ENCODE measurements at regions not wholly inside any gene's neighbourhood (a gene's known extent, or its start where the extent isn't known, plus 50 kb on each side); places are given as distances from the start of the nearest gene placed in this dataset.

GRCh38 chr3:170797685-170798084 lies 72.3 kb downstream of the RPL22L1 start:
- TF ChIP-seq CTCF (IDR thresholded peaks at IDR 0.05) (no peak), POLR2A (IDR thresholded peaks at IDR 0.05) (no peak)

All from uterus (tissue), 2 donors.